ENCODE measurements at regions not wholly inside any gene's neighbourhood (a gene's known extent, or its start where the extent isn't known, plus 50 kb on each side); places are given as distances from the start of the nearest gene placed in this dataset.
"Not testable (repeated sequence)": the region's sequence is repeated elsewhere in the genome, so short reads cannot be mapped to it uniquely, and the experiment has no call there.

DNA sequence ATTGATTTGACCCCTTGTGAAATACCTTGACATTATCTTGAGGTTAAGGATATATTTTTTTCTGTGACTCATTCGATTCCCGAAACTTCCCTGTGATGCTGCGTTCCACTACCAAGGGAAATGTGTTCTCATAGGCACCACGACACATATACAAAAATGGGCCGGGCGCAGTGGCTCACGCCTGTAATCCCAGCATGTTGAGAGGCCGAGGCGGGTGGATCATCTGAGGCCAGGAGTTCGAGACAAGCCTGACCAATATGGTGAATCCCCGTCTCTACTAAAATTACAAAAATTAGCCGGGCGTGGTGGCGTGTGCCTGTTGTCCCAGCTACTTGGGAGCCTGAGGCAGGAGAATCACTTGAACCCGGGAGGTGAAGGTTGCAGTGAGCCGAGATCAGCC is 188.3 kb upstream of the FAM47A start:
- not testable (repeated sequence) for TF ChIP-seq EZH2 (IDR thresholded peaks at IDR 0.05; ENCODE audit: borderline replicate concordance, low read length)
- TF ChIP-seq, protein P1, sequence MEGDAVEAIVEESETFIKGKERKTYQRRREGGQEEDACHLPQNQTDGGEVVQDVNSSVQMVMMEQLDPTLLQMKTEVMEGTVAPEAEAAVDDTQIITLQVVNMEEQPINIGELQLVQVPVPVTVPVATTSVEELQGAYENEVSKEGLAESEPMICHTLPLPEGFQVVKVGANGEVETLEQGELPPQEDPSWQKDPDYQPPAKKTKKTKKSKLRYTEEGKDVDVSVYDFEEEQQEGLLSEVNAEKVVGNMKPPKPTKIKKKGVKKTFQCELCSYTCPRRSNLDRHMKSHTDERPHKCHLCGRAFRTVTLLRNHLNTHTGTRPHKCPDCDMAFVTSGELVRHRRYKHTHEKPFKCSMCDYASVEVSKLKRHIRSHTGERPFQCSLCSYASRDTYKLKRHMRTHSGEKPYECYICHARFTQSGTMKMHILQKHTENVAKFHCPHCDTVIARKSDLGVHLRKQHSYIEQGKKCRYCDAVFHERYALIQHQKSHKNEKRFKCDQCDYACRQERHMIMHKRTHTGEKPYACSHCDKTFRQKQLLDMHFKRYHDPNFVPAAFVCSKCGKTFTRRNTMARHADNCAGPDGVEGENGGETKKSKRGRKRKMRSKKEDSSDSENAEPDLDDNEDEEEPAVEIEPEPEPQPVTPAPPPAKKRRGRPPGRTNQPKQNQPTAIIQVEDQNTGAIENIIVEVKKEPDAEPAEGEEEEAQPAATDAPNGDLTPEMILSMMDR (conservative IDR thresholded peaks at IDR 0.05 in 1 of 2, IDR thresholded peaks at IDR 0.05 in 1 of 2; ENCODE audit: extremely low read depth in 1 of 2, insufficient read depth in 1 of 2, low read depth in 1 of 2, low read length in 2 of 2) = not testable (repeated sequence)

Measured in mammary epithelial cell (primary cell).